Testis (tissue), 2 donors: ENCODE measurements at regions not wholly inside any gene's neighbourhood (a gene's known extent, or its start where the extent isn't known, plus 50 kb on each side); places are given as distances from the start of the nearest gene placed in this dataset.
"Not testable (repeated sequence)": the region's sequence is repeated elsewhere in the genome, so short reads cannot be mapped to it uniquely, and the experiment has no call there.

Source experiments
- CTCF ChIP-seq, 3 experiments: fragments of 450-650 bp in 2 of 3; fragments of 200-600 bp in 1 of 3; sonication (generic) in 1 of 3; IDR thresholded peaks; one replicate each; pipeline ENCODE4 v1.5.1; 2016 to 2019; ENCODE audit warnings: antibody characterized with exemption in 3 of 3, mild to moderate bottlenecking in 2 of 3, moderate library complexity in 1 of 3
- POLR2A ChIP-seq: fragments of 450-650 bp; IDR thresholded peaks from one replicate; pipeline ENCODE4 v1.6.1; 2017; ENCODE audit warnings: antibody characterized with exemption, mild to moderate bottlenecking, moderate library complexity

- TF ChIP-seq POLR2A; CTCF (IDR thresholded peaks at IDR 0.05): not testable (repeated sequence)
Observed at GRCh38 chr7:81374641-81375040, 395.2 kb downstream of the HGF start.
